HG03571 (cell line): ENCODE measurements at regions not wholly inside any gene's neighbourhood (a gene's known extent, or its start where the extent isn't known, plus 50 kb on each side); places are given as distances from the start of the nearest gene placed in this dataset.

ENCODE experiments used
- ATAC-seq: cut with Tn5 transposase; IDR thresholded peaks from one replicate; pipeline ENCODE4 v1.9.1; 2021; ENCODE audit not compliant: unreplicated experiment

GRCh38 chr2:137729305-137729704, 235.0 kb upstream of the HNMT start:
- ATAC-seq, result no peak

- no peak for ATAC-seq
Observed at GRCh38 chr2:137737559-137737958, 226.7 kb upstream of the HNMT start.

- ATAC-seq, result no peak
Observed at GRCh38 chr2:137741784-137742362, 222.4 kb upstream of the HNMT start.

GRCh38 chr2:137747509-137747908, 216.8 kb upstream of the HNMT start:
- no peak for ATAC-seq

GRCh38 chr2:137748533-137748932, 215.7 kb upstream of the HNMT start:
- ATAC-seq, result no peak

- ATAC-seq, result no peak
Observed at GRCh38 chr2:137764646-137765045, 199.6 kb upstream of the HNMT start.

- no peak for ATAC-seq
Observed at GRCh38 chr2:137769406-137769805, 194.9 kb upstream of the HNMT start.

- ATAC-seq, result no peak
Observed at GRCh38 chr2:137770166-137770565, 194.1 kb upstream of the HNMT start.

GRCh38 chr2:137771064-137771463, 193.2 kb upstream of the HNMT start:
- no peak for ATAC-seq

- ATAC-seq, result no peak
Observed at GRCh38 chr2:137772451-137772850, 191.8 kb upstream of the HNMT start.

GRCh38 chr2:137775529-137775928, 188.7 kb upstream of the HNMT start:
- ATAC-seq, result no peak

GRCh38 chr2:137776697-137777096, 187.6 kb upstream of the HNMT start:
- ATAC-seq, result no peak

GRCh38 chr2:137797641-137798040, 166.6 kb upstream of the HNMT start:
- no peak for ATAC-seq

- ATAC-seq, result no peak
Observed at GRCh38 chr2:137799600-137799999, 164.7 kb upstream of the HNMT start.

GRCh38 chr2:137800386-137800785, 163.9 kb upstream of the HNMT start:
- no peak for ATAC-seq

- no peak for ATAC-seq
Observed at GRCh38 chr2:137801228-137801627, 163.0 kb upstream of the HNMT start.

- no peak for ATAC-seq
Observed at GRCh38 chr2:137802038-137802437, 162.2 kb upstream of the HNMT start.

GRCh38 chr2:137806068-137806805, 158.0 kb upstream of the HNMT start:
- ATAC-seq, result no peak

GRCh38 chr2:137809252-137809651, 155.0 kb upstream of the HNMT start:
- ATAC-seq, result no peak

GRCh38 chr2:137809837-137810236, 154.4 kb upstream of the HNMT start:
- ATAC-seq, result no peak

GRCh38 chr2:137812517-137812916, 151.8 kb upstream of the HNMT start:
- ATAC-seq, result no peak

- no peak for ATAC-seq
Observed at GRCh38 chr2:137813176-137813575, 151.1 kb upstream of the HNMT start.

- ATAC-seq, result no peak
Observed at GRCh38 chr2:137817058-137817457, 147.2 kb upstream of the HNMT start.
